ENCODE measurements at regions not wholly inside any gene's neighbourhood (a gene's known extent, or its start where the extent isn't known, plus 50 kb on each side); places are given as distances from the start of the nearest gene placed in this dataset.

- TF ChIP-seq CTCF (conservative IDR thresholded peaks at IDR 0.05 in 1 of 2, IDR thresholded peaks at IDR 0.05 in 1 of 2; ENCODE audit: low read depth in 1 of 2, low read length in 2 of 2) (no peak), EZH2 (IDR thresholded peaks at IDR 0.05; ENCODE audit: low read length, missing control alignments) (no peak)
Observed at GRCh38 chr18:60987963-60988362, 345.3 kb upstream of the CDH20 start.

Data from fibroblast of lung (primary cell).